KG1 (cell line): ENCODE measurements at regions not wholly inside any gene's neighbourhood (a gene's known extent, or its start where the extent isn't known, plus 50 kb on each side); places are given as distances from the start of the nearest gene placed in this dataset.
"Not testable (repeated sequence)": the region's sequence is repeated elsewhere in the genome, so short reads cannot be mapped to it uniquely, and the experiment has no call there.

Source experiments
- DNase-seq: peaks from one replicate; lab custom pipeline; 2025; lab: John Stamatoyannopoulos, UW

GRCh38 chr1:157368941-157369340, 183.4 kb downstream of the FCRL5 start:
- not testable (repeated sequence) for DNase-seq

GRCh38 chr1:157368363-157368762, 184.0 kb downstream of the FCRL5 start:
- no peak for DNase-seq

GRCh38 chr1:157367870-157368269, 184.4 kb downstream of the FCRL5 start:
- DNase-seq: no peak

DNA sequence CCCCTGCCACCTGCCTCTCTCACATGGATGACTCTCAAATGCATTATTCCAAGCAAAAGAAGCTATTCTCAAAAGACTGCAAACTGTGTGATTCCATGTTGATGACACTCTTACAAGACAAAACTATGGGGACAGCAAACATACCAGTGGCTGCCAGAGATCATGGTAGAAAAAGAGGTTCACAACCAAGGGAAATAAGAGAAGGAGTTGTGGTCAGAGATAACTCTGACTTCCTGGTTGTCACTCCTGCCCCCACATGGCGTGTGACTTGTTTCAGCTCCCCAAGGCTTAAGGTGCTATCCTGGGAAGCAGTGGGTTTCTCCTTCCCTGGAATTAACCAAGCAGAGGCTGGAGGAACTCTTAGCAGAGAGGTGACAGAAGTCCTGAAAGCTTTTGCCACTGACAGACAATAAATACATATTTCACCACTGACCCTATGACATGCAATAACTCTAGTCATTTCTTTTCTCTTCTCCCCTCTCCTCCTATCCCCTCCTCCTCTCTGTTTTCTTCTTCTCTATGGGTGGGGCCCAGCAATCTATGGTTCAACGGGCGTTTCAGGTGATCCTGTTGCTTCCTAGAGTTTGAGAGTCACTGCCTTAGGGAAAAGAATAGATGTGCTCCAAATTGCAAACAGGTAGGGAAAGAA, 185.1 kb downstream of the FCRL5 start:
- no peak for DNase-seq

DNA sequence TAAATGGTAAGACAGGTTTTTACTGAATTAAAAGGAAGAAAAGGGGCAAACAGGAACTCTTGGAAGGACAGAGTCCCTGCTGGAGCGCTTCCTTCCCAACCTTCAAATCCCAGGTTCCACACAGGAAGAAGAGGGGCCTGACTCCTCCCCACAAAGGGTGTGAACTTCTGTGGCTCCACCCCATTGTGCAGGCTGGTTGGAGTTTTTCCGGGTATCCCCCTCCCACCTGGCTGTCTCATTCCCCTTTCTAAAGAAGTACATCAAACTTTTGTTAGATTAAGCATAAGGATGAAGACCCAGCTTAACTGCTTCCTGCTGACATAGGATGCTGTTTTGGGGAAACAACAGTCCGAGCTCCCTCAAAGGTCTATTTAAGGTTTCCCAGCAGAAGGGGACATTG, 187.7 kb downstream of the FCRL5 start:
- DNase-seq: no peak

- DNase-seq: no peak
These were observed 188.6 kb downstream of the FCRL5 start for GRCh38 chr1:157363660-157364140.

GRCh38 chr1:157360023-157360390, 192.3 kb downstream of the FCRL5 start:
- no peak for DNase-seq

- no peak for DNase-seq
These were observed 192.8 kb downstream of the FCRL5 start for GRCh38 chr1:157359314-157360022.

GRCh38 chr1:157357111-157357510, 195.2 kb downstream of the FCRL5 start:
- no peak for DNase-seq

DNA sequence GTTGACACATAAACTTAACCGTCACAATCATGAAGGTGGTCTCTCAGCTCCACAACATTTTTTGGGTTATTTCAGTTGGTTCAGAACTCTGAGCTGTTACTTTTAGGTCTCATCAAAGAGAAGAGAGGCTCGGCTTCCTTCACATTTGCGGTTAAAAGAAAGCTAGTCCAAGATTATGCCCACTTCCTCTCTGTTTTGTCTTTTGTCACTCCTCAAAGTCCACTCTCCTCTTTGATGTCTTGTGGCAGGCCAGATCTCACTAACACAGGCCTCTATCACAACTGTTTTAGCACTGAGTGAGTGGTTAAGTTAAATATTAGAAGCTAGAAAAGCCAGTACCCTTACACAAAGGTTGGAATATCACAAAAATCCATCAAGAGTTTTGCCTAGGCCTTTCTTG, 195.7 kb downstream of the FCRL5 start:
- no peak for DNase-seq

DNA sequence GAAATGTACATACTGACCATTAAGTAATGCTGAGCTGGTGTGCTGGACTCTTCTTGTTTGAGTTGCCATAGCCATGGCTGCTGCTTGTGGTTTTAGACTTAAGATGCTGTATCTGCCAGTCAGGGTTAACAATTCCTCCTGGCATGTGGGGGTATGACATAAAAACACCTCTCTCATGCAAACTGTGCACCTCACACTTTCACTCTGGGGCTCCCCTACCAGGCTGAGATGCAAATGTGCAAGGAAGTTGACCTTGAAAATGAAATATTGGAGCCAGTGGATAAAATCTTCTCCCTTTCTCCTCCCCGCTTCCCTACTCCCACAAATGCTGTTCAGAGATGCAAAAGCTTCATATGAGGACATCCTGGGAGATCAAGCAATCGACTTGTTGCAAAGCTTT, 198.8 kb downstream of the FCRL5 start:
- DNase-seq: no peak

DNA sequence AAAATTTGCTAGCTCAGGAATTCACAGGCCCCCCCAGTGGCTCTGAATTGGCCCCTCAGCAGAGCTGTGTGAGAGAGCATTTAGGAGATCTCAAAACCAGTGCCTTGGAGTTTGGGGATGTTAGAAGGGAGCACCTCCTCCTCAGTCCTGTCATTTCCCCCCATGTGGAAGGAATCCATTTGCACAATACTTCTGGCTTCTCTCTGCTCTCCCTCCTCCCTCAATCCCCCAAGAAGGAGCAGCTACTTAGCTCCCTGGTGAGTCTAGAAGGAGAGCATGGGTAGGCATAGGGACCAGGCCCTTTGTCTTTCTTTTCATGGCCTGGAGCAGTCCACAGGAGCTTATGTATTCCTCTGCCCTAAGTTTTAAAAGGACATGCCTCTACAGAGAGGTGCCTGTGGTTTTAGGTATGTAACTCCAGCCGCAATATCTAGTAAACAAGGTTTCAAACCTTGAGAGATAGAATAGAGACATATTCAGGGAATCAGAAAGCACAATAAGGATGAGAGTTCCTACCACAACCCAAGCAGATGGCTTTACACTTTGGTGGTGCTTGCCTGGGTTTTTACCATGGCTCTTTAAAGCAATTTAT, 199.4 kb downstream of the FCRL5 start:
- no peak for DNase-seq

DNA sequence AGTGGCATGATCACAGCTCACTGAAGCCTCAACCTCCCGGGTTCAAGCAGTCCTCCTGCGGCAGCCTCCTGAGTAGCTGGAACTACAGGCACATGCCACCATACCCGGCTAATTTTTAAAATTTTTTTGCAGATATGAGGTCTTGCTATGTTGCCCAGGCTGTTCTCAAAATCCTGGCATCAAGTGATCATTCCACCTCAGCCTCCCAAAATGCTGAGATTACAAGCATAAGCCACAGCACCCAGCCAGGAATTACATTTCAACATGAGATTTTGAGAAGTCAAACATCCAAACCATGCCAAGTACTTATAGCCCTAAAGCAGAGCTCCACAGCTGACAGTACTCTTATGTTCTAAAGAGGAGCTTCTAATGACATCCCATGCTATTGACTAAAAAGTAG, 200.1 kb downstream of the FCRL5 start:
- DNase-seq: no peak

- not testable (repeated sequence) for DNase-seq
These were observed 200.5 kb downstream of the FCRL5 start for GRCh38 chr1:157351800-157352199.

GRCh38 chr1:157348538-157349480, 203.5 kb downstream of the FCRL5 start:
- DNase-seq: no peak

DNA sequence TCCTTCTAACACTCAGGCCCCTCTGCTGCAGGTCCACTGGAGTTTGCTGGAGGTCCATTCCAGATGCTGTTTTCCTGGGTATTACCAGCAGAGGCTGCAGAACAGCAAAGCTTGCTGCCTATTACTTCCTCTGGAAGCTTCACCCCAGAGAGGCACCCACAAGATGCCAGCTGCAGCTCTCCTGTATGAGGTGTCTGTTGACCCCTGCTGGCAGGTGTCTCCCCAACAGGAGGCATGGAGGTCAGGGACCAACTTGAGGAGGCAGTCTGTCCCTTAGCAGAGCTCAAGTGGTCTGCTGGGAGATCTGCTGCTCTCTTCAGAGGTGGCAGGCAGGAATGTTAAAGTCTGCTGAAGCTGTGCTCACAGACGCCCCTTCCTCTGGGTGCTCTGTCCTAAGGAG, 204.8 kb downstream of the FCRL5 start:
- DNase-seq: no peak

DNA sequence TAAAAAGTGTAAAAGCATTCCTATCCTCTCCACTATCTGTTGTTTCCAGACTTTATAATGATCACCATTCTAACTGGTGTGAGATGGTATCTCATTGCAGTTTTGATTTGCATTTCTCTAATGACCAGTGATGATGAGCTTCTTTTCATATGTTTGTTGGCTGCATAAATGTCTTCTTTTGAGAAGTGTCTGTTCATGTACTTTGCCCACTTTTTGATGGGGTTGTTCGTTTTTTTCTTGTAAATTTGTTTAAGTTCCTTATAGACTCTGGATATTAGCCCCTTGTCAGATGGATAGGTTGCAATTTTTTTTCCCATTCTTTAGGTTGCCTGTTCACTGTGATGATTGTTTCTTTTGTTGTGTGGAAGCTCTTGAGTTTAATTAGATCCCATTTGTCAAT, 199.6 kb upstream of the ETV3 start:
- not testable (repeated sequence) for DNase-seq

- DNase-seq: no peak
These were observed 196.9 kb upstream of the ETV3 start for GRCh38 chr1:157335056-157335455.

- no peak for DNase-seq
These were observed 195.8 kb upstream of the ETV3 start for GRCh38 chr1:157334041-157334440.

DNA sequence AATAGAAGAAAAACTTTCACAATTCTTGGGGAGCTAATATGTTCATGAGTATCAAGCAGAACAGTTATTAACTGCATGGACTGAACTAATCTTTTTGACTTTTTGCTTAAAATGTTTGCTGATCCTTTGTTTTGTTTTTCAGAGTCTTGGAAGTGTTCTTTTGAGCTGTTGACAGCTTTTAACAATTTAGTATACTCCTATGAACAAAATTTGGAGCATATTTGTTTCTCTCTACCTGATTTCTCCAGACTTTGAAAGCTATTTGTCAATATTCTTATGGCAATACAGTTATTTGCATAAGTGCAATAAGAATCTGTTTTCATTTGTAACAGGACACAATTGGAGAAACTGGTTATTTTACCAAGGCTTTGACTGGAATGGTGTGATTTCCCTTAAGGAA, 192.0 kb upstream of the ETV3 start:
- not testable (repeated sequence) for DNase-seq

DNA sequence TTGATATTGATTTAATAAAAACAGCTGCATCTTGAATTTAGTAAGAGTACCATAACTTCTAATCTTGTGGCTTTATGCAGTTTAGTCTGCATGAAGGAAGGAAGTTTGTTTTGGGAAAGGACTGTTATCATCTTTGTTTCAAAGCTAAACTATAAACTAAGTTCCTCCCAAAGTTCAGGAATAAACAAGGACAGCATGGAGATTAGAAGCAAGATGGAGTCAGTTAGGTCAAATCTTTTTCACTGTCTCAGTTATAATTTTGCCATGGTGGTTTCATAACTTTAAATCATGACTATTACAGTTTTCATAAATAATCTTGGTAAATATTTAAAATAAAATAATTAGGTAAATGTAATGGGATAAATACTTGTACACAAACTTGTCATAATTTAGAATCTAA, 189.9 kb upstream of the ETV3 start:
- DNase-seq: not testable (repeated sequence)

GRCh38 chr1:157326173-157326859, 188.1 kb upstream of the ETV3 start:
- DNase-seq: no peak
